Karpas-422 (cell line): ENCODE measurements at regions not wholly inside any gene's neighbourhood (a gene's known extent, or its start where the extent isn't known, plus 50 kb on each side); places are given as distances from the start of the nearest gene placed in this dataset.

Experiments used
- DNase-seq: peaks from one replicate; pipeline ENCODE4 v3.0.0-alpha.2; 2015
- H2AFZ ChIP-seq: fragments of 200-600 bp; sonication (generic); 2 replicates; pipeline ENCODE4 v1.6.1; 2014; ENCODE audit warnings: antibody characterized with exemption, low read length, mixed read lengths
- H3K27ac ChIP-seq: fragments of 200-600 bp; sonication (generic); 2 replicates; pipeline ENCODE4 v1.5.1; 2014; ENCODE audit warnings: mild to moderate bottlenecking, low read length, moderate library complexity
- H3K27me3 ChIP-seq: fragments of 200-600 bp; sonication (generic); 2 replicates; pipeline ENCODE4 v1.6.1; 2014; ENCODE audit warnings: low read length, mixed read lengths
- H3K36me3 ChIP-seq: fragments of 200-600 bp; sonication (generic); 2 replicates; pipeline ENCODE4 v1.6.1; 2014; ENCODE audit warnings: low read length, mixed read lengths; ENCODE audit not compliant: insufficient read depth
- H3K4me1 ChIP-seq: fragments of 200-600 bp; sonication (generic); 2 replicates; pipeline ENCODE4 v1.6.1; 2014; ENCODE audit warnings: mild to moderate bottlenecking, low read length, mixed read lengths
- H3K4me2 ChIP-seq: fragments of 200-600 bp; sonication (generic); 2 replicates; pipeline ENCODE4 v1.6.1; 2014; ENCODE audit warnings: low read length, low read depth, mild to moderate bottlenecking; ENCODE audit not compliant: poor library complexity, severe bottlenecking
- H3K4me3 ChIP-seq: fragments of 200-600 bp; sonication (generic); 2 replicates; pipeline ENCODE4 v1.5.1; 2014; ENCODE audit warnings: mild to moderate bottlenecking, antibody characterized with exemption, low read length, mixed read lengths
- H3K79me2 ChIP-seq: fragments of 200-600 bp; sonication (generic); 2 replicates; pipeline ENCODE4 v1.6.1; 2014; ENCODE audit warnings: mild to moderate bottlenecking, low read length, mixed read lengths
- H3K9ac ChIP-seq: fragments of 200-600 bp; sonication (generic); 2 replicates; pipeline ENCODE4 v1.6.0; 2014; ENCODE audit warnings: low read length
- H3K9me2 ChIP-seq: fragments of 200-600 bp; sonication (generic), shearing (Covaris generic); replicated peaks from 2 replicates; pipeline ENCODE4 v1.6.0; 2014; ENCODE audit warnings: mild to moderate bottlenecking, low read length, moderate library complexity; ENCODE audit not compliant: insufficient read depth
- H3K9me3 ChIP-seq: fragments of 300-700, 200-600 bp; sonication (generic); 2 replicates; pipeline ENCODE4 v1.6.1; 2014; ENCODE audit warnings: low read length, mixed read lengths
- H4K20me1 ChIP-seq: fragments of 200-600 bp; sonication (generic); 2 replicates; pipeline ENCODE4 v1.6.1; 2014; ENCODE audit warnings: mild to moderate bottlenecking, antibody characterized with exemption, low read length, low read depth; ENCODE audit not compliant: insufficient read depth

GRCh38 chr5:2307631-2308030 lies 424.9 kb upstream of the IRX4 start:
- H3K36me3 ChIP-seq: no peaks in the 10 kb centered on the region

GRCh38 chr5:2306711-2307110 lies 424.0 kb upstream of the IRX4 start:
- H3K4me2 ChIP-seq: no peak overlapping the region
- H3K9me3 ChIP-seq: no peaks in the 10 kb centered on the region
- no peak overlapping the region for H3K9ac ChIP-seq
- H4K20me1 ChIP-seq: no peaks in the 10 kb centered on the region
- DNase-seq: no peak
- H3K4me1 ChIP-seq: no peaks in the 10 kb centered on the region
- H3K9me2 ChIP-seq: no peaks in the 10 kb centered on the region
- no peak overlapping the region for H3K4me3 ChIP-seq
- H2AFZ ChIP-seq: no peak overlapping the region
- no peaks in the 10 kb centered on the region for H3K27me3 ChIP-seq
- H3K79me2 ChIP-seq: no peaks in the 10 kb centered on the region
- no peak overlapping the region for H3K27ac ChIP-seq
- no peaks in the 10 kb centered on the region for H3K36me3 ChIP-seq

More at GRCh38 chr5:2307631-2308030, 424.9 kb upstream of the IRX4 start:
- no peaks in the 10 kb centered on the region for H3K9me3 ChIP-seq
- no peak overlapping the region for H2AFZ ChIP-seq
- H3K9me2 ChIP-seq: no peaks in the 10 kb centered on the region
- no peak overlapping the region for H3K27ac ChIP-seq
- H3K9ac ChIP-seq: no peak overlapping the region
- H3K79me2 ChIP-seq: no peaks in the 10 kb centered on the region
- no peaks in the 10 kb centered on the region for H4K20me1 ChIP-seq
- no peaks in the 10 kb centered on the region for H3K27me3 ChIP-seq
- H3K4me1 ChIP-seq: no peaks in the 10 kb centered on the region
- no peak overlapping the region for H3K4me2 ChIP-seq
- DNase-seq: no peak
- no peak overlapping the region for H3K4me3 ChIP-seq

- Histone ChIP-seq H3K36me3 (no peaks in the 10 kb centered on the region), H2AFZ (no peak overlapping the region), H3K4me3 (no peak overlapping the region), H3K4me2 (no peak overlapping the region), H3K9me3 (no peaks in the 10 kb centered on the region), H4K20me1 (no peaks in the 10 kb centered on the region), H3K27ac (no peak overlapping the region), H3K27me3 (no peaks in the 10 kb centered on the region), H3K79me2 (no peaks in the 10 kb centered on the region), H3K9ac (no peak overlapping the region), H3K9me2 (no peaks in the 10 kb centered on the region), H3K4me1 (no peaks in the 10 kb centered on the region)
- no peak for DNase-seq
Observed at GRCh38 chr5:2303431-2304100, 420.8 kb upstream of the IRX4 start.

DNA sequence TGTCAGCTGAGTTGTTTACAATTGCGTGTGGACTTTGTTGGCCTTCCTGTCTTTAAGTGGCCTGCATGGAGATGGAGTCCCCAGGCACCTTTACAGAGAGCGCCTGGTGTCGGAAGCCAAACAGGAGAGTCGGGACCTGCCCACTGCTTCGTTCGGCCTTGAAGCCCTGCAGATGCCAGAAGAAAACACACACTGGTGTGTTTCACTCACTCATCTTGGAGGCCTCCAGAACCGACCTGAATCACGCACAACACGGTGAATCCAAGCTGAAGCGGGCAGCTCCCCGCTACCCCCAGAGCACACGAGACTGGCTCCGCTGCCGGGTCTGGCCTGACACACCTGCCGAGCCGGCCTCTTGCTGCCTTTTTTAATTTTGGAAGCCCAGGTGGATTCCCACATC lies 419.4 kb upstream of the IRX4 start:
- Histone ChIP-seq H3K4me1 (no peaks in the 10 kb centered on the region), H3K4me2 (no peak overlapping the region), H3K9me3 (no peaks in the 10 kb centered on the region), H3K4me3 (no peak overlapping the region), H3K9me2 (no peaks in the 10 kb centered on the region), H3K9ac (no peak overlapping the region), H3K79me2 (no peaks in the 10 kb centered on the region), H3K27ac (no peak overlapping the region), H3K36me3 (no peaks in the 10 kb centered on the region), H2AFZ (no peak overlapping the region), H4K20me1 (no peaks in the 10 kb centered on the region), H3K27me3 (no peaks in the 10 kb centered on the region)
- no peak for DNase-seq

DNA sequence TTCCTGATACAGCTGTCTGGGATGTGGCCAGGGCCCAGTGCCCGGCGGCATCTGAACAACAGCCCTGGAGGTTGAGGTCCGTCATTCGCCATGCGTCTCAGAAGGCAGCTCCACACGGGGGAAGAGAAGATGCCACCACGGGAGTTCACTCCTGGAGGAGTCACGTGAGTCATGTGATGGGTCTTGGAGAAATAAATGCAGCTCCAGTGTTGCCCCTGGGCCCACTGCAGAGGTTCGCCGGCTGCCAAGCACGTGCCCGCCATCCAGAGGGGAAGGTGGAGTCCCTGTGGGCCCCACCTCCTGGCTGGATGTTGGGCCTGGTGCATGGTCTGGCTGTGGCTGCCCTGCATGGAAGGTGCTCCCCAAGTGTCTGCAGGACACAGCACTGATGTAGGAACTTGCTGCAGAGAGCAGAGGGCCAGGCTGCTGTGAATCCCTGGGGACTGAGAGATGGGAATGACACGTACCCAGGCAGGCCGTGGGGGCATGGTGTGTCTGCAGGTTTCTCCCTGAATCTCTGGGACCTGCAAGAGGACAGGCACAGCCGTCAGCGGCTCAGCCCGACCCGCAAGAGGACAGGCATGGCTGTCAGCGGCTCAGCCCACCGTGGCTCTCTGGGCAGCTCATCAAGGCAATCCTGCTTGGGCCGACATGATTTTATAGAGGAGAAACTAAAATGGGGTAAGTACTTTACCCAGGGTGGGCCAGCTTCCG lies 418.3 kb upstream of the IRX4 start:
- H3K9ac ChIP-seq: no peak overlapping the region
- DNase-seq: no peak
- no peaks in the 10 kb centered on the region for H3K27me3 ChIP-seq
- no peak overlapping the region for H3K4me3 ChIP-seq
- H3K9me3 ChIP-seq: no peaks in the 10 kb centered on the region
- no peak overlapping the region for H2AFZ ChIP-seq
- H3K4me2 ChIP-seq: no peak overlapping the region
- no peak overlapping the region for H3K27ac ChIP-seq
- H3K79me2 ChIP-seq: no peaks in the 10 kb centered on the region
- no peaks in the 10 kb centered on the region for H3K36me3 ChIP-seq
- H3K4me1 ChIP-seq: peaks cover 5% of the 10 kb centered on the region
- H4K20me1 ChIP-seq: no peaks in the 10 kb centered on the region
- H3K9me2 ChIP-seq: no peaks in the 10 kb centered on the region

- Histone ChIP-seq H3K9me2 (no peaks in the 10 kb centered on the region), H2AFZ (no peak overlapping the region), H3K9ac (no peak overlapping the region), H3K79me2 (no peaks in the 10 kb centered on the region), H4K20me1 (no peaks in the 10 kb centered on the region), H3K4me3 (no peak overlapping the region), H3K27ac (no peak overlapping the region), H3K4me2 (no peak overlapping the region), H3K9me3 (no peaks in the 10 kb centered on the region), H3K4me1 (peaks cover 5% of the 10 kb centered on the region), H3K36me3 (no peaks in the 10 kb centered on the region), H3K27me3 (no peaks in the 10 kb centered on the region)
- DNase-seq: no peak
Observed at GRCh38 chr5:2300421-2300820, 417.7 kb upstream of the IRX4 start.

DNA sequence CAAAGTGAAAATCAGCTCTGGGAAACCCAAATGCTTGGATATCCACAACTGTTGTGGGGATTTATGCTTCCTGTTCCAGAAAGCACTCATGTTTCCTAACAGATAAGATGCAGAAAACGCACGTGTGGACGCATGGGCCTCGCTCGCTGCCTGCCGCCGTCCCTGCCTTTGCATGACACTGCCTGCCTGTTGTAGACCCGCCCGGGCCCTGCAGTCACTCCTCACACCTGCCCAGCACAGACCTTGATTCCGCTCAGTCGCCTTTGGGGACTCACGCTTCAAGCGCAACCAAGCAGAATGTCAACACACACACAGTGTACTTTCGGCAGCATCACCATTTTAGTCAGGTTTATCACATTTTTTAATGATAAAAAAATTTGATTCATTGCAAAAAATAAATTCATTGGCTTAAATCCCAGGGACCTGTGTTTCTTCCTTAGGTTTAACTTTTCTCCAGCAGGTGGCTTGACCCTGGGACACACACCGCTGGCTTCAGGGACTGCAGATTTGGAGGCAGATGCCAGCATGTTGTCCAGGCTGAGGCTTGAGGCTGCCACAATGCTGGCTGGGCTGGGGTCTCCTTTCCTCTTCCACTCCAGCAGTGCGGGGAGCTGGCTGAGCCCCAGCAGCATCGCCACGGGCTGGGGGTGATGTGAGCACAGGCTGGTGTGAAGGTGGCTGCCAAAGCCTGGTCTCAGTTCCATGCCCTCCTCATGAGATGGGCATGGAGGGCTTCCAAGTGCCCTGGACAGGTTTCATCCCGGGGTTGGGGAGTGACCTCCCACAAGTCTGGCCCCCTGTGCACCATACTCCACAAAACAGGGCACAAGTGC lies 416.9 kb upstream of the IRX4 start:
- Histone ChIP-seq H3K9ac (no peak overlapping the region), H3K4me3 (no peak overlapping the region), H3K4me2 (no peak overlapping the region), H3K36me3 (no peaks in the 10 kb centered on the region), H3K27me3 (no peaks in the 10 kb centered on the region), H4K20me1 (no peaks in the 10 kb centered on the region), H3K4me1 (peaks cover 5% of the 10 kb centered on the region), H3K79me2 (no peaks in the 10 kb centered on the region), H3K9me3 (no peaks in the 10 kb centered on the region), H3K27ac (no peak overlapping the region), H2AFZ (no peak overlapping the region), H3K9me2 (no peaks in the 10 kb centered on the region)
- DNase-seq: no peak

DNA sequence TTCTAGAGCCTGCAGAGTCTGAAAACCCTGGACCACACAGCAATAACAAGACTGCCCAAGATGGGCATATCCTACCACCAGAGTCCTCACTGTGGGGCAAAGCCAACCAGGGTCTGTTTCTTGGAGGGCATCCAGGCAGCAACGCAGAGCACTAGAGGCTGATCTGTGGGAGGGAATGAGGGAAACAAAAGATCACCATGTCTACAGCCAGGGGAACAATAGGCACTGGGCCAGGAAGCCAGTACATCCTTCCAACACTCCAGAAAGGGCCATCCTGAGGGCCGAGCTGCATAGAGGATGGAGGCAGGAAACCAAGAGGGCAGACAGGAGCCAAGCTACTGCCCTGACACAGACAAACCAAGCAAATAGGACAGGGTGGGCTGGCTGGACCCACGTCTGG lies 416.1 kb upstream of the IRX4 start:
- H4K20me1 ChIP-seq: no peaks in the 10 kb centered on the region
- no peaks in the 10 kb centered on the region for H3K36me3 ChIP-seq
- DNase-seq: no peak
- H3K9me3 ChIP-seq: no peaks in the 10 kb centered on the region
- no peak overlapping the region for H2AFZ ChIP-seq
- H3K4me1 ChIP-seq: peaks cover 5% of the 10 kb centered on the region
- no peaks in the 10 kb centered on the region for H3K27me3 ChIP-seq
- no peak overlapping the region for H3K9ac ChIP-seq
- H3K4me2 ChIP-seq: no peak overlapping the region
- H3K9me2 ChIP-seq: no peaks in the 10 kb centered on the region
- H3K27ac ChIP-seq: no peak overlapping the region
- H3K79me2 ChIP-seq: no peaks in the 10 kb centered on the region
- no peak overlapping the region for H3K4me3 ChIP-seq
